CD14-positive monocyte (primary cell): ENCODE measurements at regions not wholly inside any gene's neighbourhood (a gene's known extent, or its start where the extent isn't known, plus 50 kb on each side); places are given as distances from the start of the nearest gene placed in this dataset.

ENCODE experiments used
- DNase-seq, 3 donors: peaks; one replicate each; pipeline ENCODE4 v3.0.0-alpha.2; 2011 to 2022
- H2AFZ ChIP-seq: 2 replicates; pipeline ENCODE4 v1.6.0; 2012; ENCODE audit warnings: mild to moderate bottlenecking, low read depth, low read length, inconsistent platforms; ENCODE audit not compliant: insufficient read depth, poor library complexity, severe bottlenecking
- H3K27ac ChIP-seq, 2 donors: 1 replicate in 1 of 2; 2 replicates in 1 of 2; pipeline ENCODE4 v1.5.1; 2012 to 2013; ENCODE audit warnings: low read length in 2 of 2, control low read depth in 1 of 2, inconsistent platforms in 1 of 2, low read depth in 1 of 2, mild to moderate bottlenecking in 1 of 2
- H3K27me3 ChIP-seq, 2 donors: one replicate each; pipeline versions ENCODE4 v1.6.0 to v1.6.1; 2011 to 2013; ENCODE audit warnings: low read length in 2 of 2; ENCODE audit not compliant: control insufficient read depth in 2 of 2, insufficient read depth in 2 of 2
- H3K36me3 ChIP-seq, 2 donors: replicated peaks in 1 of 2; 1 replicate in 1 of 2; 2 replicates in 1 of 2; pipeline versions ENCODE4 v1.5.1 to v1.6.1; 2012 to 2013; ENCODE audit warnings: low read length in 2 of 2, control low read depth in 1 of 2, inconsistent platforms in 1 of 2, mild to moderate bottlenecking in 1 of 2; ENCODE audit not compliant: insufficient read depth in 2 of 2, control insufficient read depth in 1 of 2
- H3K4me1 ChIP-seq, 2 donors: 1 replicate in 1 of 2; 2 replicates in 1 of 2; pipeline versions ENCODE4 v1.5.1 to v1.6.1; 2012 to 2013; ENCODE audit warnings: low read length in 2 of 2, control low read depth in 1 of 2, inconsistent platforms in 1 of 2, mild to moderate bottlenecking in 1 of 2, moderate library complexity in 1 of 2; ENCODE audit not compliant: insufficient read depth in 2 of 2, control insufficient read depth in 1 of 2
- H3K4me2 ChIP-seq: replicated peaks from 2 replicates; pipeline ENCODE3; 2012; ENCODE audit warnings: low read length, moderate library complexity, mild to moderate bottlenecking; ENCODE audit not compliant: poor library complexity, severe bottlenecking; ENCODE audit errors: extremely low read depth
- H3K4me3 ChIP-seq, 3 experiments: fragments of 200-600 bp in 1 of 3; sonication (generic) in 1 of 3; replicated peaks in 1 of 3; 1 replicate in 2 of 3; 2 replicates in 1 of 3; pipeline ENCODE4 v1.5.1; 2011 to 2013; ENCODE audit warnings: low read length in 3 of 3, mild to moderate bottlenecking in 3 of 3, control low read depth in 2 of 3, low read depth in 2 of 3, inconsistent platforms in 1 of 3, moderate library complexity in 1 of 3
- H3K79me2 ChIP-seq: 2 replicates; pipeline ENCODE4 v1.6.0; 2012; ENCODE audit warnings: mild to moderate bottlenecking, control low read depth, inconsistent platforms, low read length, moderate library complexity; ENCODE audit not compliant: insufficient read depth
- H3K9ac ChIP-seq: 2 replicates; pipeline ENCODE4 v1.6.0; 2017; ENCODE audit warnings: low read length, mild to moderate bottlenecking; ENCODE audit not compliant: insufficient read depth, poor library complexity, severe bottlenecking
- H3K9me3 ChIP-seq, 2 donors: replicated peaks in 1 of 2; 1 replicate in 1 of 2; 2 replicates in 1 of 2; pipeline versions ENCODE4 v1.5.1 to v1.6.1; 2012 to 2013; ENCODE audit warnings: low read length in 2 of 2, control low read depth in 1 of 2; ENCODE audit not compliant: control insufficient read depth in 1 of 2, insufficient read depth in 1 of 2
- H4K20me1 ChIP-seq: 2 replicates; pipeline ENCODE4 v1.6.0; 2012; ENCODE audit warnings: mild to moderate bottlenecking, low read length, control low read depth, moderate library complexity; ENCODE audit not compliant: insufficient read depth
- H3K27ac Mint-ChIP-seq, 7 donors: one replicate each; pipeline ENCODE4 v1.8.0; 2020; ENCODE audit warnings: mild to moderate bottlenecking in 7 of 7, mixed read lengths in 7 of 7, moderate library complexity in 6 of 7, inconsistent platforms in 2 of 7
- H3K27me3 Mint-ChIP-seq, 3 donors: one replicate each; pipeline ENCODE4 v1.8.0; 2021 to 2022; ENCODE audit warnings: low read depth in 3 of 3, mild to moderate bottlenecking in 3 of 3, mixed read lengths in 3 of 3, moderate library complexity in 3 of 3, inconsistent platforms in 1 of 3
- H3K36me3 Mint-ChIP-seq, 2 donors: one replicate each; pipeline ENCODE4 v1.8.0; 2020; ENCODE audit warnings: mixed read lengths in 2 of 2, inconsistent platforms in 1 of 2, mild to moderate bottlenecking in 1 of 2
- H3K4me1 Mint-ChIP-seq: one replicate; pipeline ENCODE4 v1.8.0; 2020; ENCODE audit warnings: mild to moderate bottlenecking, mixed read lengths
- H3K4me3 Mint-ChIP-seq, 2 donors: one replicate each; pipeline ENCODE4 v1.8.0; 2020; ENCODE audit warnings: mild to moderate bottlenecking in 2 of 2, mixed read lengths in 2 of 2, moderate library complexity in 1 of 2
- H3K9me3 Mint-ChIP-seq, 7 donors: one replicate each; pipeline ENCODE4 v1.8.0; 2020 to 2022; ENCODE audit warnings: mixed read lengths in 7 of 7, mild to moderate bottlenecking in 6 of 7, moderate library complexity in 6 of 7, inconsistent platforms in 2 of 7
- WGBS: methylation state at CpG from one replicate; pipeline ENCODE4 v1.1.5; 2013; ENCODE audit warnings: missing lambda C conversion rate; ENCODE audit not compliant: insufficient coverage; 5-methylcytosine and 5-hydroxymethylcytosine counted together
- intact Hi-C, 2 donors: fragments of 100-400 bp; cut with micrococcal nuclease; formaldehyde crosslinking; loops; one replicate each; pipeline versions ENCODE4 v1.15.0 to v1.15.1; 2023
- TF ChIP-seq, protein P1 (sequence below): fragments of 200-600 bp; IDR thresholded peaks from one replicate; pipeline ENCODE4 v1.8.0; 2022; ENCODE audit warnings: antibody characterized with exemption, mild to moderate bottlenecking

DNA sequence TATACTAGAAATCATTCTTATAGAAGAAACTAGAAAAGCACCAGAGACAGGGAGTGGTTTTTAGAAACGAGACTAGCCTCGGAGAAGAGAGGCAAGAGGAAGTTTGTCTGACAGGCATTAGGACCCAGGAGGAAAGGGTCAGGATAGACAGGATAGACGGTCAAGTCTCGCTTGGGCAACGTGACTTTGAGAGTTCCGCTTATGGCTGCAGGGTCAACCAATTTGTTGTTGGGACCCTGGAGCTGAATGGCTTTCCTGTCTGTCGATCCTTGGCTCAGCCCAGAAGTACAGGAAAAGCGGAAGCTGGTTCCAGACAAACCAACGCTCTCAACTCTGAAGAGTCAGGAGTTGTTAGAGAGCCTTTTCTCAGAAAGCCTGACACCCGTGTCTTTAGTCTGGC, 191.2 kb downstream of the FZD1 start:
- Histone ChIP-seq H3K27ac (no peak overlapping the region), H3K9ac (no peak overlapping the region), H3K27me3 (no peaks in the 10 kb centered on the region), H3K4me3 (no peak overlapping the region), H3K79me2 (no peaks in the 10 kb centered on the region), H3K9me3 (peaks cover 5 to 34% of the 10 kb centered on the region in 2 donors), H2AFZ (no peak overlapping the region), H3K4me1 (no peaks in the 10 kb centered on the region), H3K36me3 (no peaks in the 10 kb centered on the region), H4K20me1 (no peaks in the 10 kb centered on the region), H3K4me2 (no peak overlapping the region)
- H3K4me3 Mint-ChIP-seq: no peak overlapping the region
- intact Hi-C loops: no loop called here
- no peak for DNase-seq
- no peaks in the 10 kb centered on the region for H3K36me3 Mint-ChIP-seq
- H3K27ac Mint-ChIP-seq: no peak overlapping the region
- H3K9me3 Mint-ChIP-seq: peaks cover 20 to 52% (median 24%) of the 10 kb centered on the region in 7 donors
- WGBS: 89% methylated on average over 10 of the region's 10 CpGs
- H3K4me1 Mint-ChIP-seq: no peaks in the 10 kb centered on the region
- TF ChIP-seq, protein P1, sequence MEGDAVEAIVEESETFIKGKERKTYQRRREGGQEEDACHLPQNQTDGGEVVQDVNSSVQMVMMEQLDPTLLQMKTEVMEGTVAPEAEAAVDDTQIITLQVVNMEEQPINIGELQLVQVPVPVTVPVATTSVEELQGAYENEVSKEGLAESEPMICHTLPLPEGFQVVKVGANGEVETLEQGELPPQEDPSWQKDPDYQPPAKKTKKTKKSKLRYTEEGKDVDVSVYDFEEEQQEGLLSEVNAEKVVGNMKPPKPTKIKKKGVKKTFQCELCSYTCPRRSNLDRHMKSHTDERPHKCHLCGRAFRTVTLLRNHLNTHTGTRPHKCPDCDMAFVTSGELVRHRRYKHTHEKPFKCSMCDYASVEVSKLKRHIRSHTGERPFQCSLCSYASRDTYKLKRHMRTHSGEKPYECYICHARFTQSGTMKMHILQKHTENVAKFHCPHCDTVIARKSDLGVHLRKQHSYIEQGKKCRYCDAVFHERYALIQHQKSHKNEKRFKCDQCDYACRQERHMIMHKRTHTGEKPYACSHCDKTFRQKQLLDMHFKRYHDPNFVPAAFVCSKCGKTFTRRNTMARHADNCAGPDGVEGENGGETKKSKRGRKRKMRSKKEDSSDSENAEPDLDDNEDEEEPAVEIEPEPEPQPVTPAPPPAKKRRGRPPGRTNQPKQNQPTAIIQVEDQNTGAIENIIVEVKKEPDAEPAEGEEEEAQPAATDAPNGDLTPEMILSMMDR: no peak
- H3K27me3 Mint-ChIP-seq: peaks cover 0 to 2% (median 0%) of the 10 kb centered on the region in 3 donors

DNA sequence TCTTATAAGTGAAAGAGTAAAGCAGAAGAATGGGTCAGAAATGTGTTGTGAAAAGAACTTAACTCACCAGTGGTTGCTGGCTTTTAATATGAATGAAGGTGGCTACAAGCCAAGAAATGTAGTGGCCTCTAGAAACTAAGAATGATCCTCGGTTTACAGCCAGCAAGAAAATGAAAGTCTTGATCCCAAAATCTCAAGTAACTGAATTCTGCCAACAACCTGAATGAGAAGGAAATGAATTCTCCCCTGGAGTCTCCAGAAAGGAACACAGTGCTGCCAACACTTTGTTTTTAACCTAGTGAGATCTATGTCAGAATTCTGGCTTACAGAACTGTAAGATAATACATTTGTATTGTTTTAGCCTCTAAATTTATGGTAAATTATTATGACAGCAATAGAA, 193.0 kb downstream of the FZD1 start:
- no peak overlapping the region for H3K27ac ChIP-seq
- no peaks in the 10 kb centered on the region for H3K36me3 Mint-ChIP-seq
- H3K9me3 Mint-ChIP-seq: peaks cover 16 to 42% (median 21%) of the 10 kb centered on the region in 7 donors
- no peak overlapping the region for H3K27ac Mint-ChIP-seq
- no peaks in the 10 kb centered on the region for H3K36me3 ChIP-seq
- no peaks in the 10 kb centered on the region for H3K79me2 ChIP-seq
- DNase-seq: no peak
- no peak overlapping the region for H3K4me3 ChIP-seq
- H3K27me3 Mint-ChIP-seq: peaks cover 0 to 2% (median 2%) of the 10 kb centered on the region in 3 donors
- no CpG with 5 or more reads among the region's 1 CpG for WGBS
- H3K9me3 ChIP-seq: peaks cover 5 to 21% of the 10 kb centered on the region in 2 donors
- no peak overlapping the region for H2AFZ ChIP-seq
- no peaks in the 10 kb centered on the region for H3K4me1 Mint-ChIP-seq
- no peak overlapping the region for H3K4me3 Mint-ChIP-seq
- TF ChIP-seq, protein P1: no peak
- H3K9ac ChIP-seq: no peak overlapping the region
- H4K20me1 ChIP-seq: no peaks in the 10 kb centered on the region
- no peak overlapping the region for H3K4me2 ChIP-seq
- no peaks in the 10 kb centered on the region for H3K4me1 ChIP-seq
- intact Hi-C loops: no loop called here
- no peaks in the 10 kb centered on the region for H3K27me3 ChIP-seq
